DND-41 (cell line): ENCODE measurements at regions not wholly inside any gene's neighbourhood (a gene's known extent, or its start where the extent isn't known, plus 50 kb on each side); places are given as distances from the start of the nearest gene placed in this dataset.

ENCODE experiments used
- CTCF ChIP-seq: IDR thresholded peaks from 2 replicates; pipeline ENCODE4 v1.5.1; 2012; ENCODE audit warnings: borderline replicate concordance, low read length, moderate library complexity, mild to moderate bottlenecking; ENCODE audit not compliant: poor library complexity, severe bottlenecking; ENCODE audit errors: extremely low read depth
- EZH2 ChIP-seq: IDR thresholded peaks from 3 replicates; pipeline ENCODE4 v1.6.1; 2012; ENCODE audit warnings: borderline replicate concordance, low read depth, mild to moderate bottlenecking, moderate library complexity, low read length, inconsistent platforms; ENCODE audit not compliant: severe bottlenecking

- no peak for TF ChIP-seq CTCF
- TF ChIP-seq EZH2, result no peak
These were observed 250.6 kb downstream of the KLF6 start for GRCh38 chr10:3534433-3534832.
